H9 (cell line): ENCODE measurements at regions not wholly inside any gene's neighbourhood (a gene's known extent, or its start where the extent isn't known, plus 50 kb on each side); places are given as distances from the start of the nearest gene placed in this dataset.

ENCODE experiments used
- DNase-seq: peaks from one replicate; pipeline ENCODE4 v3.0.0-alpha.2; 2017
- H2AFZ ChIP-seq: one replicate; pipeline ENCODE4 v1.6.1; 2013; ENCODE audit warnings: mild to moderate bottlenecking, low read length, control low read depth, moderate library complexity
- H2AK5ac ChIP-seq: 2 replicates; pipeline ENCODE4 v1.6.1; 2013; ENCODE audit warnings: low read length, control low read depth, mixed read lengths; ENCODE audit not compliant: insufficient read length
- H2BK120ac ChIP-seq: one replicate; pipeline ENCODE4 v1.6.1; 2013; ENCODE audit warnings: low read depth, mild to moderate bottlenecking, low read length, control low read depth, inconsistent platforms; ENCODE audit not compliant: poor library complexity, severe bottlenecking
- H2BK12ac ChIP-seq: 2 replicates; pipeline ENCODE4 v1.6.1; 2013; ENCODE audit warnings: low read length, control low read depth, mixed read lengths, low read depth; ENCODE audit not compliant: insufficient read length
- H2BK15ac ChIP-seq: 2 replicates; pipeline ENCODE4 v1.6.1; 2013; ENCODE audit warnings: low read depth, low read length, control low read depth
- H2BK20ac ChIP-seq: one replicate; pipeline ENCODE4 v1.6.1; 2013; ENCODE audit warnings: low read depth, mild to moderate bottlenecking, low read length, control low read depth, inconsistent platforms; ENCODE audit not compliant: poor library complexity, severe bottlenecking
- H2BK5ac ChIP-seq: 2 replicates; pipeline ENCODE4 v1.6.1; 2013; ENCODE audit warnings: low read length, control low read depth, mixed read lengths; ENCODE audit not compliant: insufficient read length
- H3K14ac ChIP-seq: 2 replicates; pipeline ENCODE4 v1.6.1; 2013; ENCODE audit warnings: low read length, control low read depth; ENCODE audit not compliant: insufficient read depth
- H3K18ac ChIP-seq: 2 replicates; pipeline ENCODE4 v1.6.1; 2013; ENCODE audit warnings: low read depth, mild to moderate bottlenecking, mixed read lengths, low read length, control low read depth; ENCODE audit not compliant: insufficient read length
- H3K23ac ChIP-seq: 2 replicates; pipeline ENCODE4 v1.6.1; 2013; ENCODE audit warnings: low read length, control low read depth, mixed read lengths, low read depth; ENCODE audit not compliant: insufficient read length
- H3K23me2 ChIP-seq: 2 replicates; pipeline ENCODE4 v1.6.1; 2013; ENCODE audit warnings: low read depth, mild to moderate bottlenecking, mixed read lengths, low read length, control low read depth; ENCODE audit not compliant: insufficient read length, poor library complexity, severe bottlenecking
- H3K27ac ChIP-seq: 2 replicates; pipeline ENCODE4 v1.5.1; 2013; ENCODE audit warnings: low read length, control low read depth, mixed read lengths, low read depth; ENCODE audit not compliant: insufficient read length
- H3K27me3 ChIP-seq: 2 replicates; pipeline ENCODE4 v1.6.1; 2013; ENCODE audit warnings: low read length, control low read depth, inconsistent platforms; ENCODE audit not compliant: insufficient read depth
- H3K4ac ChIP-seq: 2 replicates; pipeline ENCODE4 v1.6.1; 2013; ENCODE audit warnings: low read depth, mild to moderate bottlenecking, control low read depth, inconsistent platforms, low read length, moderate library complexity
- H3K4me1 ChIP-seq: 2 replicates; pipeline ENCODE4 v1.6.1; 2013; ENCODE audit warnings: low read length, control low read depth, inconsistent platforms; ENCODE audit not compliant: insufficient read depth
- H3K4me2 ChIP-seq: 2 replicates; pipeline ENCODE4 v1.6.1; 2013; ENCODE audit warnings: low read length, control low read depth, mixed read lengths; ENCODE audit not compliant: insufficient read length, insufficient read depth
- H3K56ac ChIP-seq: 2 replicates; pipeline ENCODE4 v1.6.1; 2013; ENCODE audit warnings: low read depth, mild to moderate bottlenecking, mixed read lengths, low read length, control low read depth; ENCODE audit not compliant: insufficient read length
- H3K79me1 ChIP-seq: 2 replicates; pipeline ENCODE4 v1.6.1; 2013; ENCODE audit warnings: low read depth, mild to moderate bottlenecking, moderate library complexity, low read length, control low read depth, inconsistent platforms; ENCODE audit not compliant: insufficient read depth, poor library complexity, severe bottlenecking
- H3K79me2 ChIP-seq: 2 replicates; pipeline ENCODE4 v1.6.1; 2013; ENCODE audit warnings: low read length, control low read depth, inconsistent platforms; ENCODE audit not compliant: insufficient read depth
- H3K9ac ChIP-seq: 2 replicates; pipeline ENCODE4 v1.6.1; 2013; ENCODE audit warnings: low read length, control low read depth, mixed read lengths; ENCODE audit not compliant: insufficient read length; ENCODE audit errors: extremely low read depth
- H3K9me3 ChIP-seq: one replicate; pipeline ENCODE4 v1.6.1; 2013; ENCODE audit warnings: low read depth, low read length, inconsistent platforms; ENCODE audit not compliant: control insufficient read depth
- H3T11ph ChIP-seq: one replicate; pipeline ENCODE4 v1.6.1; 2013; ENCODE audit warnings: mild to moderate bottlenecking, low read length, control low read depth, inconsistent platforms
- H4K20me1 ChIP-seq: one replicate; pipeline ENCODE4 v1.6.1; 2013; ENCODE audit not compliant: control insufficient read depth, insufficient read length, insufficient read depth
- H4K5ac ChIP-seq: 2 replicates; pipeline ENCODE4 v1.6.1; 2013; ENCODE audit warnings: low read depth, mild to moderate bottlenecking, mixed read lengths, low read length, control low read depth; ENCODE audit not compliant: insufficient read length
- H4K8ac ChIP-seq: replicated peaks from 2 replicates; pipeline ENCODE4 v1.6.1; 2013; ENCODE audit warnings: low read length, control low read depth, mixed read lengths, low read depth; ENCODE audit not compliant: insufficient read length
- H4K91ac ChIP-seq: 2 replicates; pipeline ENCODE4 v1.6.1; 2013; ENCODE audit warnings: low read depth, mild to moderate bottlenecking, moderate library complexity, mixed read lengths, low read length, control low read depth; ENCODE audit not compliant: insufficient read length
- H3K27ac Mint-ChIP-seq, 3 experiments: 2 replicates in 2 of 3; 3 replicates in 1 of 3; pipeline ENCODE4 v1.8.0; 2020 to 2021; ENCODE audit warnings: mixed read lengths in 3 of 3, mild to moderate bottlenecking in 1 of 3, moderate library complexity in 1 of 3
- H3K27me3 Mint-ChIP-seq: 2 replicates; pipeline ENCODE4 v1.8.0; 2021; ENCODE audit warnings: low read depth, mild to moderate bottlenecking, moderate library complexity, mixed read lengths
- H3K36me3 Mint-ChIP-seq, 3 experiments: 2 replicates in 2 of 3; 3 replicates in 1 of 3; pipeline ENCODE4 v1.8.0; 2020 to 2021; ENCODE audit warnings: low read depth in 3 of 3, mixed read lengths in 3 of 3; ENCODE audit not compliant: insufficient read depth in 1 of 3
- H3K4me1 Mint-ChIP-seq, 2 experiments: 2 replicates each; pipeline ENCODE4 v1.8.0; 2020; ENCODE audit warnings: mixed read lengths in 2 of 2
- H3K4me3 Mint-ChIP-seq, 2 experiments: 2 replicates in 1 of 2; 3 replicates in 1 of 2; pipeline ENCODE4 v1.8.0; 2020 to 2021; ENCODE audit warnings: mild to moderate bottlenecking in 2 of 2, mixed read lengths in 2 of 2, moderate library complexity in 1 of 2
- H3K9me3 Mint-ChIP-seq, 2 experiments: 2 replicates in 1 of 2; 3 replicates in 1 of 2; pipeline ENCODE4 v1.8.0; 2020; ENCODE audit warnings: mild to moderate bottlenecking in 2 of 2, mixed read lengths in 2 of 2, moderate library complexity in 1 of 2
- CTCF ChIP-seq: fragments of 200-600 bp; sonication (generic); conservative IDR thresholded peaks from 3 replicates; pipeline ENCODE4 v1.8.0; 2021; ENCODE audit warnings: antibody characterized with exemption, mild to moderate bottlenecking
- WGBS: extraction: QIAGEN DNeasy Blood & Tissue Kit; methylation state at CpG from one replicate; pipeline ENCODE4 v1.1.7; 2013; ENCODE audit warnings: missing lambda C conversion rate, low lambda C conversion rate, mixed read lengths; ENCODE audit not compliant: insufficient read length; ENCODE audit errors: extremely low coverage; 5-methylcytosine and 5-hydroxymethylcytosine counted together

GRCh38 chr14:44609201-44609600 is 102.1 kb upstream of the FSCB start:
- Mint-ChIP-seq H3K36me3 (no peaks in the 10 kb centered on the region), H3K27ac (peak overlapping the region in 1 of 3 experiments; percentile 36; a peak in 1 of 7 replicates), H3K27me3 (no peaks in the 10 kb centered on the region; the same call in 1 of the 2 replicates), H3K4me3 (no peak overlapping the region), H3K4me1 (peaks cover 3 to 4% of the 10 kb centered on the region in 2 experiments; a peak in 2 of 4 replicates), H3K9me3 (no peaks in the 10 kb centered on the region)
- no peak overlapping the region for H4K91ac ChIP-seq
- TF ChIP-seq CTCF: no peak
- H3K79me2 ChIP-seq: no peaks in the 10 kb centered on the region
- H3K4me1 ChIP-seq: no peaks in the 10 kb centered on the region
- no peaks in the 10 kb centered on the region for H3K27me3 ChIP-seq
- DNase-seq: no peak
- H2AK5ac ChIP-seq: no peak overlapping the region
- no peak overlapping the region for H3K23ac ChIP-seq
- no peak overlapping the region for H3K14ac ChIP-seq
- H3K79me1 ChIP-seq: no peaks in the 10 kb centered on the region
- H2AFZ ChIP-seq: no peak overlapping the region
- H3K18ac ChIP-seq: no peak overlapping the region
- no peak overlapping the region for H4K5ac ChIP-seq
- H3K4ac ChIP-seq: no peak overlapping the region
- no CpG with 5 or more reads among the region's 1 CpG for WGBS
- H3K9me3 ChIP-seq: no peaks in the 10 kb centered on the region
- H4K20me1 ChIP-seq: no peaks in the 10 kb centered on the region
- no peak overlapping the region for H3K9ac ChIP-seq
- H2BK20ac ChIP-seq: no peak overlapping the region
- H3K23me2 ChIP-seq: no peaks in the 10 kb centered on the region
- no peak overlapping the region for H4K8ac ChIP-seq
- no peak overlapping the region for H2BK120ac ChIP-seq
- H3T11ph ChIP-seq: no peak overlapping the region
- H2BK5ac ChIP-seq: no peak overlapping the region
- no peak overlapping the region for H2BK12ac ChIP-seq
- no peak overlapping the region for H3K27ac ChIP-seq
- H2BK15ac ChIP-seq: no peak overlapping the region
- H3K4me2 ChIP-seq: no peak overlapping the region
- no peak overlapping the region for H3K56ac ChIP-seq
